Psoas muscle (tissue), 7 donors: ENCODE measurements at regions not wholly inside any gene's neighbourhood (a gene's known extent, or its start where the extent isn't known, plus 50 kb on each side); places are given as distances from the start of the nearest gene placed in this dataset.

Source experiments
- ATAC-seq, 4 donors: fragments of 200-7000 bp; cut with Tn5 transposase; one replicate each; pipeline ENCODE4 v1.9.1; 2020; ENCODE audit warnings: moderate library complexity in 3 of 4, mild to moderate bottlenecking in 2 of 4
- DNase-seq, 2 donors: peaks; one replicate each; pipeline ENCODE4 v3.0.0-alpha.2; 2020
- H3K27ac ChIP-seq: fragments of 200-600 bp; one replicate; pipeline ENCODE4 v1.8.0; 2022
- H3K27me3 ChIP-seq, 3 donors: fragments of 200-600 bp in 1 of 3; one replicate each; pipeline versions ENCODE4 v1.6.1 to v1.8.0; 2013 to 2022; ENCODE audit warnings: low read length in 2 of 3, mild to moderate bottlenecking in 2 of 3, moderate library complexity in 1 of 3; ENCODE audit not compliant: insufficient read depth in 3 of 3
- H3K36me3 ChIP-seq, 2 donors: fragments of 200-600 bp in 1 of 2; one replicate each; pipeline versions ENCODE4 v1.6.1 to v1.8.0; 2013 to 2022; ENCODE audit warnings: low read depth in 1 of 2, mild to moderate bottlenecking in 1 of 2, moderate library complexity in 1 of 2; ENCODE audit not compliant: insufficient read depth in 1 of 2
- H3K4me1 ChIP-seq: fragments of 200-600 bp; one replicate; pipeline ENCODE4 v1.8.0; 2022
- H3K4me3 ChIP-seq: fragments of 200-600 bp; one replicate; pipeline ENCODE4 v1.8.0; 2022; ENCODE audit warnings: mild to moderate bottlenecking
- H3K9me3 ChIP-seq: fragments of 200-600 bp; one replicate; pipeline ENCODE4 v1.8.0; 2022
- CTCF ChIP-seq: fragments of 200-600 bp; IDR thresholded peaks from one replicate; pipeline ENCODE4 v1.8.0; 2022; ENCODE audit warnings: antibody characterized with exemption
- WGBS, 3 donors: extraction: QIAGEN DNeasy Blood & Tissue Kit; methylation state at CpG; one replicate each; pipeline versions ENCODE4 v1.1.6 to v1.1.7; 2013; 5-methylcytosine and 5-hydroxymethylcytosine counted together
- intact Hi-C, 2 donors: fragments of 100-400 bp; cut with DNase I; formaldehyde crosslinking; loops; one replicate each; pipeline versions ENCODE4 v1.11.0 to v1.14.2; 2022
- donor health status: healthy with polysubstance abuse.
- donor health status: DM: no; HTN: no; CAD: no; lungs with moderate emphysema.
- donor health status: Bipolar disorder and iron deficiency.
- donor health status: healthy.
- donor health status: DM: yes; HTN: yes; CAD: no.
- donor health status: DM: no; HTN: no; CAD: no.
- donor health status: DM: yes; HTN: yes; CAD: no.

GRCh38 chr14:55845963-55846825 is 266.2 kb downstream of the KTN1 start:
- intact Hi-C loops = no loop called here

GRCh38 chr14:55846826-55847446 is 266.9 kb downstream of the KTN1 start:
- no peaks in the 10 kb centered on the region for H3K36me3 ChIP-seq
- DNase-seq (peak; percentile 41 to 72), ATAC-seq (peak in 3 of 4 donors; percentile 24 to 66 (median 64))
- no peaks in the 10 kb centered on the region for H3K4me1 ChIP-seq
- intact Hi-C loops = no loop called here
- no peaks in the 10 kb centered on the region for H3K27me3 ChIP-seq
- no peak overlapping the region for H3K27ac ChIP-seq
- WGBS, 3 donors = 51 to 60% (median 52%) methylated on average over 2 of the region's 2 CpGs
- H3K4me3 ChIP-seq = no peak overlapping the region
- no peaks in the 10 kb centered on the region for H3K9me3 ChIP-seq
- TF ChIP-seq CTCF = no peak

More at GRCh38 chr14:55845963-55846825, 266.2 kb downstream of the KTN1 start:
- no peak for ATAC-seq
- Histone ChIP-seq H3K36me3 (no peaks in the 10 kb centered on the region), H3K4me3 (no peak overlapping the region), H3K27me3 (no peaks in the 10 kb centered on the region), H3K9me3 (no peaks in the 10 kb centered on the region), H3K4me1 (no peaks in the 10 kb centered on the region), H3K27ac (no peak overlapping the region)
- 68 to 77% (median 74%) methylated on average over 9 of the region's 9 CpGs for WGBS, 3 donors
- no peak for DNase-seq
- no peak for TF ChIP-seq CTCF

- Histone ChIP-seq H3K4me3 (no peak overlapping the region), H3K27ac (no peak overlapping the region), H3K4me1 (no peaks in the 10 kb centered on the region), H3K36me3 (no peaks in the 10 kb centered on the region), H3K27me3 (no peaks in the 10 kb centered on the region), H3K9me3 (no peaks in the 10 kb centered on the region)
- WGBS, 3 donors = 23 to 36% (median 33%) methylated on average over 3 of the region's 3 CpGs
- no peak for TF ChIP-seq CTCF
- ATAC-seq (no peak), DNase-seq (no peak)
- intact Hi-C loops = no loop called here
Measured at GRCh38 chr14:55847766-55848165, 267.8 kb downstream of the KTN1 start.

GRCh38 chr14:55848964-55849363 is 269.0 kb downstream of the KTN1 start:
- TF ChIP-seq CTCF = no peak
- H3K27me3 ChIP-seq = no peaks in the 10 kb centered on the region
- DNase-seq = no peak
- H3K9me3 ChIP-seq = no peaks in the 10 kb centered on the region
- intact Hi-C loops = no loop called here
- no peak overlapping the region for H3K4me3 ChIP-seq
- no peaks in the 10 kb centered on the region for H3K36me3 ChIP-seq
- ATAC-seq = no peak
- no peak overlapping the region for H3K27ac ChIP-seq
- H3K4me1 ChIP-seq = no peaks in the 10 kb centered on the region
